ENCODE measurements at regions not wholly inside any gene's neighbourhood (a gene's known extent, or its start where the extent isn't known, plus 50 kb on each side); places are given as distances from the start of the nearest gene placed in this dataset.
A peak's percentile ranks its signal among the peaks of the same experiment; 100 is the strongest.

GRCh38 chr14:65179918-65180724 lies 77.8 kb upstream of the MAX start:
- peak overlapping the region; percentile 32 for H2AFZ ChIP-seq (ENCODE audit: low read length)
- H3K79me2 ChIP-seq (ENCODE audit: low read length), result no peaks in the 10 kb centered on the region
- peaks cover 26% of the 10 kb centered on the region for H3K4me1 ChIP-seq (ENCODE audit: insufficient read depth, low read length)
- H3K4me3 ChIP-seq (ENCODE audit: low read length), result no peak overlapping the region
- no peaks in the 10 kb centered on the region for H3K9me2 ChIP-seq (replicated peaks; ENCODE audit: low read length)
- no TSS peak for BruUV-seq (replicated peaks)
- POLR2A ChIA-PET (ENCODE audit: unreplicated experiment), result interaction anchor here (0.5 kb wide), 1 partner anchor 140 kb away, joined by 3 read pairs; no protein-coding TSS in a partner anchor
- DNase-seq, result peak; percentile 90
- peak overlapping the region; percentile 71 for H3K27ac ChIP-seq (ENCODE audit: low read length)
- TF ChIP-seq CTCF (conservative IDR thresholded peaks at IDR 0.05; ENCODE audit: low read depth, low read length), result no peak
- no peak for TF ChIP-seq EZH2 (IDR thresholded peaks at IDR 0.05; ENCODE audit: low read length, unreplicated experiment)
- TF ChIP-seq EZH2phosphoT487 (IDR thresholded peaks at IDR 0.05; ENCODE audit: borderline replicate concordance, low read length), result no peak
- peak overlapping the region; percentile 53 for H3K4me2 ChIP-seq (ENCODE audit: low read length)
- no peak overlapping the region; the same call in 1 of the 2 replicates for H3K9ac ChIP-seq (ENCODE audit: low read length)
- CTCF ChIA-PET, result interaction anchor here (0.8 kb wide), 1 partner anchor 645 kb away, joined by 5 read pairs; no protein-coding TSS in a partner anchor
- H3K36me3 ChIP-seq (ENCODE audit: low read depth, low read length), result no peaks in the 10 kb centered on the region
- H4K20me1 ChIP-seq (ENCODE audit: low read length), result no peaks in the 10 kb centered on the region
- intact Hi-C loops (cut with micrococcal nuclease), result no loop called here
- ATAC-seq, result peak; percentile 87
- no peaks in the 10 kb centered on the region for H3K9me3 ChIP-seq (ENCODE audit: low read length)
- no peaks in the 10 kb centered on the region for H3K27me3 ChIP-seq (ENCODE audit: low read length)
- H3F3A ChIP-seq (ENCODE audit: low read length, unreplicated experiment), result no peaks in the 10 kb centered on the region

- Histone ChIP-seq H3K27ac (ENCODE audit: low read length) (peak overlapping the region; percentile 71), H3K9me2 (replicated peaks; ENCODE audit: low read length) (no peaks in the 10 kb centered on the region), H3K4me2 (ENCODE audit: low read length) (peak overlapping the region; percentile 53; the same call in 1 of the 2 replicates), H3K9me3 (ENCODE audit: low read length) (no peaks in the 10 kb centered on the region), H3F3A (ENCODE audit: low read length, unreplicated experiment) (no peaks in the 10 kb centered on the region), H3K79me2 (ENCODE audit: low read length) (no peaks in the 10 kb centered on the region), H3K4me3 (ENCODE audit: low read length) (no peak overlapping the region), H2AFZ (ENCODE audit: low read length) (peak overlapping the region; percentile 32), H4K20me1 (ENCODE audit: low read length) (no peaks in the 10 kb centered on the region), H3K27me3 (ENCODE audit: low read length) (no peaks in the 10 kb centered on the region), H3K36me3 (ENCODE audit: low read depth, low read length) (no peaks in the 10 kb centered on the region), H3K4me1 (ENCODE audit: insufficient read depth, low read length) (peaks cover 26% of the 10 kb centered on the region), H3K9ac (ENCODE audit: low read length) (no peak overlapping the region)
- no TSS peak for BruUV-seq (replicated peaks)
- POLR2A ChIA-PET (ENCODE audit: unreplicated experiment), result interaction anchor here (0.7 kb wide), 1 partner anchor 360 kb away, joined by 3 read pairs; no protein-coding TSS in a partner anchor
- intact Hi-C loops (cut with micrococcal nuclease), result no loop called here
- DNase-seq (no peak), ATAC-seq (no peak)
- CTCF ChIA-PET, result interaction anchor here (0.8 kb wide), 1 partner anchor 644 kb away, joined by 5 read pairs; no protein-coding TSS in a partner anchor
- TF ChIP-seq EZH2 (IDR thresholded peaks at IDR 0.05; ENCODE audit: low read length, unreplicated experiment), result no peak
Observed at GRCh38 chr14:65180725-65181025, 78.4 kb upstream of the MAX start.

GRCh38 chr14:65184032-65184764 lies 81.9 kb upstream of the MAX start:
- Histone ChIP-seq H3K4me1 (ENCODE audit: insufficient read depth, low read length) (peaks cover 26% of the 10 kb centered on the region), H3K36me3 (ENCODE audit: low read depth, low read length) (no peaks in the 10 kb centered on the region), H2AFZ (ENCODE audit: low read length) (peak overlapping the region; percentile 31; the same call in 1 of the 2 replicates), H3F3A (ENCODE audit: low read length, unreplicated experiment) (no peaks in the 10 kb centered on the region), H3K9me2 (replicated peaks; ENCODE audit: low read length) (no peaks in the 10 kb centered on the region), H4K20me1 (ENCODE audit: low read length) (no peaks in the 10 kb centered on the region), H3K4me2 (ENCODE audit: low read length) (peak overlapping the region; percentile 25; the same call in 1 of the 2 replicates), H3K27me3 (ENCODE audit: low read length) (no peaks in the 10 kb centered on the region), H3K4me3 (ENCODE audit: low read length) (no peak overlapping the region), H3K9me3 (ENCODE audit: low read length) (no peaks in the 10 kb centered on the region), H3K27ac (ENCODE audit: low read length) (no peak overlapping the region), H3K79me2 (ENCODE audit: low read length) (no peaks in the 10 kb centered on the region), H3K9ac (ENCODE audit: low read length) (no peak overlapping the region)
- POLR2A ChIA-PET (ENCODE audit: unreplicated experiment), result interaction anchor here (0.5 to 1.1 kb wide), 3 partner anchors 12 to 137 kb away, joined by 3 to 5 read pairs (median 3); no protein-coding TSS in a partner anchor
- BruUV-seq (replicated peaks), result no TSS peak
- CTCF ChIA-PET, result interaction anchor here (0.6 to 1.6 kb wide), 3 partner anchors 20 to 227 kb away, joined by 4 to 5 read pairs (median 4); no protein-coding TSS in a partner anchor
- TF ChIP-seq EZH2 (IDR thresholded peaks at IDR 0.05; ENCODE audit: low read length, unreplicated experiment), result no peak
- TF ChIP-seq CTCF (conservative IDR thresholded peaks at IDR 0.05; ENCODE audit: low read depth, low read length), result no peak
- TF ChIP-seq EZH2phosphoT487 (IDR thresholded peaks at IDR 0.05; ENCODE audit: borderline replicate concordance, low read length), result no peak
- intact Hi-C loops (cut with micrococcal nuclease), result loop anchor here (2.0 kb wide), 1 partner anchor 27 kb away; no protein-coding TSS in a partner anchor
- peak; percentile 68 for DNase-seq
- peak; percentile 81 for ATAC-seq
